Mammary epithelial cell (primary cell): ENCODE measurements at regions not wholly inside any gene's neighbourhood (a gene's known extent, or its start where the extent isn't known, plus 50 kb on each side); places are given as distances from the start of the nearest gene placed in this dataset.
"Not testable (repeated sequence)": the region's sequence is repeated elsewhere in the genome, so short reads cannot be mapped to it uniquely, and the experiment has no call there.

Experiments used
- EZH2 ChIP-seq: IDR thresholded peaks from 2 replicates; pipeline ENCODE4 v1.6.1; 2012; ENCODE audit warnings: low read length, inconsistent platforms, borderline replicate concordance
- TF ChIP-seq, protein P1 (sequence below), 2 donors: IDR thresholded peaks in 1 of 2; conservative IDR thresholded peaks in 1 of 2; 2 replicates each; pipeline ENCODE4 v1.5.1; 2011 to 2012; ENCODE audit warnings: inconsistent platforms in 2 of 2, low read length in 2 of 2, mild to moderate bottlenecking in 2 of 2, control low read depth in 1 of 2, low read depth in 1 of 2; ENCODE audit not compliant: insufficient read depth in 1 of 2; ENCODE audit errors: extremely low read depth in 1 of 2

DNA sequence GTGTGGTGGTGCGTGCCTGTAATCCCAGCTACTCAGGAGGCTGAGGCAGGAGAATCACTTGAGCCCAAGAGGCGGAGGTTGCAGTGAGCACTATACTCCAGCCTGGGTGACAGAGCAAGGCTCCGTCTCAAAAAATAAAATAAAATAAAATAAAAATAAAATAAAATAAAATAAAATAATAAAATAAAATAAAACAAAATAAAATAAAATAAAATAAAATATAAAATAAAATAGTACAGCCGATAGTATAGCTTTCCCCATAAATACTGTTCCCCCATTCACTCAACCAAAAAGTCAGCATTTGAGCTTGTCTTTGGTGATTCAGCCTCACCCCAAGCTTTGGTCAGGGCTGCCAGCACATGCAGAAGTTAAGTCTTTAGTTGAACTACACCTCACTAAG lies 144.2 kb upstream of the TRPC5 start:
- TF ChIP-seq, protein P1, sequence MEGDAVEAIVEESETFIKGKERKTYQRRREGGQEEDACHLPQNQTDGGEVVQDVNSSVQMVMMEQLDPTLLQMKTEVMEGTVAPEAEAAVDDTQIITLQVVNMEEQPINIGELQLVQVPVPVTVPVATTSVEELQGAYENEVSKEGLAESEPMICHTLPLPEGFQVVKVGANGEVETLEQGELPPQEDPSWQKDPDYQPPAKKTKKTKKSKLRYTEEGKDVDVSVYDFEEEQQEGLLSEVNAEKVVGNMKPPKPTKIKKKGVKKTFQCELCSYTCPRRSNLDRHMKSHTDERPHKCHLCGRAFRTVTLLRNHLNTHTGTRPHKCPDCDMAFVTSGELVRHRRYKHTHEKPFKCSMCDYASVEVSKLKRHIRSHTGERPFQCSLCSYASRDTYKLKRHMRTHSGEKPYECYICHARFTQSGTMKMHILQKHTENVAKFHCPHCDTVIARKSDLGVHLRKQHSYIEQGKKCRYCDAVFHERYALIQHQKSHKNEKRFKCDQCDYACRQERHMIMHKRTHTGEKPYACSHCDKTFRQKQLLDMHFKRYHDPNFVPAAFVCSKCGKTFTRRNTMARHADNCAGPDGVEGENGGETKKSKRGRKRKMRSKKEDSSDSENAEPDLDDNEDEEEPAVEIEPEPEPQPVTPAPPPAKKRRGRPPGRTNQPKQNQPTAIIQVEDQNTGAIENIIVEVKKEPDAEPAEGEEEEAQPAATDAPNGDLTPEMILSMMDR (conservative IDR thresholded peaks at IDR 0.05 in 1 of 2, IDR thresholded peaks at IDR 0.05 in 1 of 2; ENCODE audit: extremely low read depth in 1 of 2, insufficient read depth in 1 of 2, low read depth in 1 of 2, low read length in 2 of 2), result not testable (repeated sequence)
- not testable (repeated sequence) for TF ChIP-seq EZH2
